Peyer's patch (tissue), 4 donors: ENCODE measurements at regions not wholly inside any gene's neighbourhood (a gene's known extent, or its start where the extent isn't known, plus 50 kb on each side); places are given as distances from the start of the nearest gene placed in this dataset.

Experiments used
- DNase-seq, 3 donors: peaks; one replicate each; pipeline ENCODE4 v3.0.0-alpha.2; 2017 to 2019
- H3K27ac ChIP-seq, 4 donors: fragments of 200-600 bp; sonication (generic); one replicate each; pipeline ENCODE4 v1.5.1; 2016 to 2019
- H3K27me3 ChIP-seq, 2 donors: fragments of 200-600 bp; sonication (generic); one replicate each; pipeline ENCODE4 v1.5.1; 2019
- H3K36me3 ChIP-seq, 3 donors: fragments of 200-600 bp; sonication (generic); one replicate each; pipeline ENCODE4 v1.5.1; 2016 to 2019
- H3K4me1 ChIP-seq, 4 donors: fragments of 200-600 bp; sonication (generic); one replicate each; pipeline ENCODE4 v1.5.1; 2016 to 2019
- H3K4me3 ChIP-seq, 4 donors: fragments of 200-600 bp; sonication (generic); 1 replicate in 3 of 4; 2 replicates in 1 of 4; pipeline ENCODE4 v1.5.1; 2016 to 2019; ENCODE audit warnings: mild to moderate bottlenecking in 1 of 4
- H3K9me3 ChIP-seq, 4 donors: fragments of 200-600 bp; sonication (generic); one replicate each; pipeline ENCODE4 v1.5.1; 2016 to 2019; ENCODE audit warnings: mild to moderate bottlenecking in 1 of 4
- POLR2A ChIP-seq, 2 donors: fragments of 450-650 bp; IDR thresholded peaks; one replicate each; pipeline ENCODE4 v1.5.1; 2017; ENCODE audit warnings: antibody characterized with exemption in 2 of 2, mild to moderate bottlenecking in 2 of 2, moderate library complexity in 2 of 2
- TF ChIP-seq, protein P1 (sequence below), 6 experiments: fragments of 450-650 bp in 4 of 6; fragments of 200-600 bp in 2 of 6; sonication (generic) in 1 of 6; IDR thresholded peaks; one replicate each; pipeline ENCODE4 v1.5.1; 2017 to 2019; ENCODE audit warnings: antibody characterized with exemption in 6 of 6, mild to moderate bottlenecking in 3 of 6, moderate library complexity in 1 of 6

DNA sequence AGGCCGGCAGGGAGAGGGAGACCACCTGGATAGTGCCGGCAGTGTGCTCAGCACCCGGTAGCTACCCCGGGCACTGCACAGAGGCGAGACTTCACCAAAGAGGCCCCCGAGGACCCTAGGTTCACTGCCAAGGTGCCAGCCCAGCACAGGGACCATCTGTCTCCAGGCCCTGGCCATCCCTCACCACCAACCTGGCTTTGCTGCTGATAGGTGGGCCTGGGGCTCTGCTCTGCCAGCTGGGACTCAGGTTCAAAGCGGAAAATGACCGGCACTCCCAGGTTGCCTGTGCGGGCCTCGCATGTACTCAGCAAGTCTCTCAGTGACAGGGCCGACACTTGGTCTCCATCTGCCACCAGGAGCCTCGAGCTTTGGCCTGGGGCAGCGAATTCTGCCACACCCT, 812.2 kb downstream of the BRD1 start:
- no peaks in the 10 kb centered on the region for H3K27me3 ChIP-seq
- no peaks in the 10 kb centered on the region for H3K4me1 ChIP-seq
- H3K4me3 ChIP-seq: no peak overlapping the region
- H3K9me3 ChIP-seq: no peaks in the 10 kb centered on the region
- no peak for DNase-seq
- no peaks in the 10 kb centered on the region for H3K36me3 ChIP-seq
- TF ChIP-seq, protein P1, sequence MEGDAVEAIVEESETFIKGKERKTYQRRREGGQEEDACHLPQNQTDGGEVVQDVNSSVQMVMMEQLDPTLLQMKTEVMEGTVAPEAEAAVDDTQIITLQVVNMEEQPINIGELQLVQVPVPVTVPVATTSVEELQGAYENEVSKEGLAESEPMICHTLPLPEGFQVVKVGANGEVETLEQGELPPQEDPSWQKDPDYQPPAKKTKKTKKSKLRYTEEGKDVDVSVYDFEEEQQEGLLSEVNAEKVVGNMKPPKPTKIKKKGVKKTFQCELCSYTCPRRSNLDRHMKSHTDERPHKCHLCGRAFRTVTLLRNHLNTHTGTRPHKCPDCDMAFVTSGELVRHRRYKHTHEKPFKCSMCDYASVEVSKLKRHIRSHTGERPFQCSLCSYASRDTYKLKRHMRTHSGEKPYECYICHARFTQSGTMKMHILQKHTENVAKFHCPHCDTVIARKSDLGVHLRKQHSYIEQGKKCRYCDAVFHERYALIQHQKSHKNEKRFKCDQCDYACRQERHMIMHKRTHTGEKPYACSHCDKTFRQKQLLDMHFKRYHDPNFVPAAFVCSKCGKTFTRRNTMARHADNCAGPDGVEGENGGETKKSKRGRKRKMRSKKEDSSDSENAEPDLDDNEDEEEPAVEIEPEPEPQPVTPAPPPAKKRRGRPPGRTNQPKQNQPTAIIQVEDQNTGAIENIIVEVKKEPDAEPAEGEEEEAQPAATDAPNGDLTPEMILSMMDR (IDR thresholded peaks at IDR 0.05): no peak
- H3K27ac ChIP-seq: no peak overlapping the region

DNA sequence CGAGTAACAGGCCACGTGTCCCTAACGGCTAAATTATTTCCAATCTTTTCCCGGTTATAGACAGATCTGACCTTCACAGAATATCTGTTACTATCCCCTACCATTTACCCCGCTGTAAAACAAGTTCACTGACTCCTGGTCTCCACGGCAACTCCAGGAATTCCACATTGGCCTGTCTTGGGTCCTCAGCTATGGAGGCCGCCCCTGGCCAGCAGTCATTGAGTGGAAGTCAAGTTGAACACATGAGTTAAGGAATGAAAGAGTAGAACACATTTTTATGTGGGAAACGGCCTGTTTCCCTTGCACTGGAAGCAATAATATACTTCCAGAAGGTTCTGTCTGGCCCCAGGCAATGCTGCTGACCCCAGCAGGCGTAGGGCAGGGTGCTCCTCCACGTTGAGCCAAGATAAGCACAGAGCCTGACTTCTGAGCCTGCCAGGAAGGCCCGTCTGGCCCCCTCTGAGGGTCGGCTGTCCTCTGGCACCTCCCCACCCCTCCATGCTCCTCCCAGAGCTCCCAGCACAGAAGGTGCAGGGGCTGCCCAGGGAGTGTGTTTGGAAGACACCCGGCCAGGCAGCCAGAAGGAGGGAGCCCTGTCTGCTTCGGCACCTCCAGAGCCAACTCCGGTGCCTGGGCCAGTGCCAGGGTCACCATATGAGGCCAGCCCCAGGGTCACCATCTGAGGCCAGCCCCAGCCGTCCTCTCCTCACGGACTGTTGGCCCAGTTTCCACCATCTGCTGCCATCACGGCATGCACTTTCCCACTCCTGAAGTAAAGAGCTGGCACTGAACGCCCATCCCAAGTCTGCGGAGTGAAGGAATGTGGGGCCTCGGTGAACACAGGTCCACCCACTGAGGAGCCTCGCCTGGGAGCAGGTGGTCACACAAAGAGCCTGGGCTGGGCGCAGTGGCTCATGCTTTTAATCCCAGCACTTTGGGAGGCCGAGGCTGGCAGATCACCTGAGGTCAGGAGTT, 813.2 kb downstream of the BRD1 start:
- Histone ChIP-seq H3K27ac (no peak overlapping the region), H3K4me1 (no peaks in the 10 kb centered on the region), H3K27me3 (no peaks in the 10 kb centered on the region), H3K9me3 (no peaks in the 10 kb centered on the region), H3K4me3 (no peak overlapping the region), H3K36me3 (no peaks in the 10 kb centered on the region)
- no peak for TF ChIP-seq POLR2A (IDR thresholded peaks at IDR 0.05)
- TF ChIP-seq, protein P1 (IDR thresholded peaks at IDR 0.05): no peak
- no peak for DNase-seq

DNA sequence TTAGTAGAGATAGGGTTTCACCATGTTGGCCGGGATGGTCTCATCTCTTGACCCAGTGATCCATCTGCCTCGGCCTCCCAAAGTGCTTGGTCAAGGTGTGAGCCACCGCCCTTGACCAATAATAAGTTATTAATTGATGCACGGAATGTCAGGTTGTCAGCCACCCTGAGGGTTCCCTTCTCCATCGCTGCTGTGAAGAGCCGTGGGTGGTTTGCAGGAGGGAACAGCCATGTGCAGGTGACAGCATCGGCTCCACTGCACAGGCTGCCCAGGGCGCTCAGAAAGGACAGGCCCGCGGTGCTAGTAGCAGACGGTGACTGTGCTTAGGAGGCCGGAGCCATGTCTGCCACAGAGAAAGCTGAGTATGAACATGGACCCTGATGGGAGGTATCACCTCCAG, 814.0 kb downstream of the BRD1 start:
- H3K27ac ChIP-seq: no peak overlapping the region
- no peak for DNase-seq
- H3K9me3 ChIP-seq: no peaks in the 10 kb centered on the region
- TF ChIP-seq, protein P1 (IDR thresholded peaks at IDR 0.05): no peak
- TF ChIP-seq POLR2A (IDR thresholded peaks at IDR 0.05): no peak
- no peaks in the 10 kb centered on the region for H3K36me3 ChIP-seq
- no peaks in the 10 kb centered on the region for H3K27me3 ChIP-seq
- no peaks in the 10 kb centered on the region for H3K4me1 ChIP-seq
- H3K4me3 ChIP-seq: no peak overlapping the region

DNA sequence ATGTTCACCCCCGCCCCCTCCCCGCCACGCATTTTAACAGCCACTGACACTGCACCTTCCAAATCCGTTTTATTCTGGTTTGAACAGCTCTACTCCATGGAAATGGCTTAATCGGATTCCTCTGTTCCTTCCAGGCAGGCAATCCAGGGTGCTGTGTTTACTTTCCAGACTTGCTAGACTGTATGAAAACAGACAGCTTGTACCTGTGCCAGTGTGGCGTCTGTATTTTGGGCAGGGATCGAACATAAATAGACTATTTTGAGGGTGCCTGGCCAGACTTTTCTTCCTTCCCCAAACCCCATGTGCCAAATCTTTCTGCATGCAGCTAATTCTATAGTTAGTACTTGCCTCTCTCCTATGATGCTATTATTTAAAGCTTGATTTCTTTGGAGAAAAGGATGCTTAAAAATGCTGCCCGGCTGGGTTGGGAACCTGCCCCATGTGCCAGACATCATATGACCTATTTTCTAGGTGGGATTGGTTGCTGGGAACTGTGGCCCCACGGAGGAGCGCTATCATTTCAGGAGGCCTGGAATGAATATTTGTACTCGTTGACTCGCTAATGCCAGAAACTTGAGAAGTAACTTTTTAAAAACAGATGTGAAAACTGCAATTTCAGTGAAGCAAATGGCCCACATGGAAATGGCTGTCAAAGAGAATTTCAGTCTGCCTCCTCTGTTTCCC, 814.8 kb downstream of the BRD1 start:
- H3K27me3 ChIP-seq: no peaks in the 10 kb centered on the region
- no peaks in the 10 kb centered on the region for H3K4me1 ChIP-seq
- H3K36me3 ChIP-seq: no peaks in the 10 kb centered on the region
- no peak overlapping the region for H3K4me3 ChIP-seq
- no peaks in the 10 kb centered on the region for H3K9me3 ChIP-seq
- no peak for DNase-seq
- no peak overlapping the region for H3K27ac ChIP-seq
- TF ChIP-seq, protein P1 (IDR thresholded peaks at IDR 0.05): no peak
- no peak for TF ChIP-seq POLR2A (IDR thresholded peaks at IDR 0.05)

DNA sequence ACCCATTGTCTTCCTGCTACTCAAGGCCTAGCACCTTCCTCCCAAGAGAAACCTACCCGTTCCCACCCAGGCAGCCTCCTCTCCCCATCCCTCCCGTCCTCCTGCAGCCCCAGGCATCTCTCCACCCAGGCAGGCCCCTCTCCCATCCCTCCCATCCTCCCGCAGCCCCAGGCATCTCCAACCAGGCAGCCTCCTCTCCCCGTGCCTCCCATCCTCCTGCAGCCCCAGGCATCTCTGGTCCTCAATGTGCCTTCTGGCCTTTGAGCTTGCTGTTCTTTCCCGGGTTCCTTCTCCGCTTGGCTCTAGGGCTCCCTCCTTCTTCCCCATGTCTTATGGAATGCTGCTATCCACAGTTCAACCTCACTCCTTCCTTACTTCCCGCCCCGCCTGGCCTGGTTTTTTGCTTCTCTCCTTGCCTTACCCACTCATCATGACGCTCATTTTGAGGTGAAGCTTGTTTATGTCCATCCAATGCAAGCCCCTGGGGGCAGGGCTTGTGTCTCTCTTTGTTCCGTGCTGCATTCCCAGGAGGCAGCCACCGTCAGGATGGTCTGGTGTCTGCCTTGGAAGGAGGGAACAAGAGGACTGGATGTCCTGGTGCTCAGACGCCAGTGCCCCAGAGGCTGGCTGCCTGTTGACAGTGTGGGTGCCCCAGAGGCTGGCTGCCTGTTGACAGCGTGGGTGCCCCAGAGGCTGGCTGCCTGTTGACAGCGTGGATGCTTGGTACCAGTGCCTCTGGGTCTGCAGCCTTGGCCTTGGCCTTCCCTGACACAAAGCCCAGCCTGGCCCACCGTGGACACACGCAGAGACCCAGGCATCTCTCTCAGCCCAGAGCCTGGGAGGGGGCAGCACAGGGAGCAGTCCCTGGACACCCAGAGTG, 815.7 kb downstream of the BRD1 start:
- H3K36me3 ChIP-seq: no peaks in the 10 kb centered on the region
- no peak overlapping the region for H3K27ac ChIP-seq
- no peaks in the 10 kb centered on the region for H3K9me3 ChIP-seq
- TF ChIP-seq POLR2A (IDR thresholded peaks at IDR 0.05): no peak
- H3K4me3 ChIP-seq: no peak overlapping the region
- DNase-seq: peak in 1 of 3 donors; percentile 39
- no peaks in the 10 kb centered on the region for H3K4me1 ChIP-seq
- no peaks in the 10 kb centered on the region for H3K27me3 ChIP-seq
